Kidney epithelial cell (primary cell): ENCODE measurements at regions not wholly inside any gene's neighbourhood (a gene's known extent, or its start where the extent isn't known, plus 50 kb on each side); places are given as distances from the start of the nearest gene placed in this dataset.

ENCODE experiments used
- DNase-seq: peaks from one replicate; pipeline ENCODE4 v3.0.0-alpha.2; 2010; ENCODE audit warnings: low read depth
- H3K27me3 ChIP-seq: 2 replicates; pipeline ENCODE4 v1.6.0; 2011; ENCODE audit warnings: low read length; ENCODE audit not compliant: control insufficient read depth, insufficient read depth
- H3K36me3 ChIP-seq: 2 replicates; pipeline ENCODE4 v1.5.1; 2011; ENCODE audit warnings: low read length; ENCODE audit not compliant: control insufficient read depth, insufficient read depth
- H3K4me3 ChIP-seq: 2 replicates; pipeline ENCODE4 v1.5.1; 2011; ENCODE audit warnings: low read depth, mild to moderate bottlenecking, control low read depth, low read length
- TF ChIP-seq, protein P1 (sequence below): IDR thresholded peaks from 2 replicates; pipeline ENCODE4 v1.5.1; 2011; ENCODE audit warnings: mild to moderate bottlenecking, moderate library complexity, low read length, control low read depth, inconsistent platforms; ENCODE audit not compliant: insufficient read depth, poor library complexity, severe bottlenecking

DNA sequence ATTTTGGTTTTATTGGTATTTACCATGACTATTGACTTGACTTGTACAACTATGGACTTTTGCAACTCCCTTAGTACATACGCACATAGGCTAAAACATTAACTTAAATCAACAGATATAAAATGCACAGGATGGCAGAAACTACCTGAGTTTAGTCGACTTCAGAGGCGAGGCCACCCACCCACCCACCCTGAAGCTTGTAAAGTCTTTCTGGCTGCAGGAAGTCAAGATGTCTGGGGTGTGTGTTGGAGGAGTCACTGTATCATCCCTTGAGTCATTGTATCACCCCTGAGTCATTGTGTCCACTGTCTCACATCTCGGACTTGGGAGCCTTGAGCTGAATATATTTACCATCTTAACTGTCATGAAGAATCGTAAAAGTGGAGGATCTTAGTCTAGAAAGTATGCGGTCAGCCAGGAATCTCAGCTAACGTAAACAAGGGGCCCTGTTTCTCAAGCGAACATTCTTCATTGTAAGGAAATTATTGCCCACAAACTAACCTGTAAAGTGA lies 140.0 kb upstream of the ST6GAL2 start:
- H3K36me3 ChIP-seq = no peaks in the 10 kb centered on the region
- TF ChIP-seq, protein P1, sequence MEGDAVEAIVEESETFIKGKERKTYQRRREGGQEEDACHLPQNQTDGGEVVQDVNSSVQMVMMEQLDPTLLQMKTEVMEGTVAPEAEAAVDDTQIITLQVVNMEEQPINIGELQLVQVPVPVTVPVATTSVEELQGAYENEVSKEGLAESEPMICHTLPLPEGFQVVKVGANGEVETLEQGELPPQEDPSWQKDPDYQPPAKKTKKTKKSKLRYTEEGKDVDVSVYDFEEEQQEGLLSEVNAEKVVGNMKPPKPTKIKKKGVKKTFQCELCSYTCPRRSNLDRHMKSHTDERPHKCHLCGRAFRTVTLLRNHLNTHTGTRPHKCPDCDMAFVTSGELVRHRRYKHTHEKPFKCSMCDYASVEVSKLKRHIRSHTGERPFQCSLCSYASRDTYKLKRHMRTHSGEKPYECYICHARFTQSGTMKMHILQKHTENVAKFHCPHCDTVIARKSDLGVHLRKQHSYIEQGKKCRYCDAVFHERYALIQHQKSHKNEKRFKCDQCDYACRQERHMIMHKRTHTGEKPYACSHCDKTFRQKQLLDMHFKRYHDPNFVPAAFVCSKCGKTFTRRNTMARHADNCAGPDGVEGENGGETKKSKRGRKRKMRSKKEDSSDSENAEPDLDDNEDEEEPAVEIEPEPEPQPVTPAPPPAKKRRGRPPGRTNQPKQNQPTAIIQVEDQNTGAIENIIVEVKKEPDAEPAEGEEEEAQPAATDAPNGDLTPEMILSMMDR = no peak
- peak; percentile 35 for DNase-seq
- no peaks in the 10 kb centered on the region for H3K27me3 ChIP-seq
- no peak overlapping the region for H3K4me3 ChIP-seq

DNA sequence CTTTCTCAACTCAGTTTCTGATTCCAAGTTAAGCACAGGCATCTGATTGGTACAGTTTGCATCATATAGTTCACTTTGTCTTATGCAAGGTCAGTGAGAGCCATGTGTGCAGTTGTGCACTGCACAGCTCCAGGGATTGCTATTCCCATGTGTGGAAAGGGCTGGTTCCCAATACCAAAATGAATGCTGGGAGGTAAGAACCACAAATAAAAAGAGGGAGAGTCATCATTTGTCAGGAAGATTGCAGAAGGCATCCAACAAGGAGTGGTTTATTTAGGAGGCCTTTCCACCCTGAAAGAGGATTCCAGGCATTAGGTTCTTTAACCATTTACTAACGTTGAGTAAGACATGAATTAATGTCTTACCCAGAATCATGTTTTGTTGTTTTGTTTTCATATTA lies 141.2 kb upstream of the ST6GAL2 start:
- Histone ChIP-seq H3K36me3 (no peaks in the 10 kb centered on the region), H3K27me3 (no peaks in the 10 kb centered on the region), H3K4me3 (no peak overlapping the region)
- no peak for DNase-seq
- TF ChIP-seq, protein P1 = no peak

DNA sequence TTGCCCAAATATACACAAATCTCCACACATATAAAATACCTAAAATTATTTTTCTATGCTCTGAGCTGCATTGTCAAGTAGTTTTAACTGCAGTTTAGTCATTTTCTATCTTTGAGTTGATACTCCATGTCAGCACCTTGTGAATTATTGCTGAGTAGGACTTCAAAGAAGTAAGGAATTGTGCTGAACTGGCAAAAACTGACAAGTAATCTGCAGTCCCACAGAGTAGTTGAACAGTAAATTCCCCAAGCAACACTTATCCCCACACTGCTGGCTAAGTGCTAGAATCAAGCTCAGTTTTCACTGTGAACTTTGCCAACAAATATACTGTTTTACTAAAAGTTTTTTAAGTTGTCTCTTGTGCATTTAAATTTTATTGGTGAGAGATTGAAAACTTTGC lies 141.8 kb upstream of the ST6GAL2 start:
- no peak overlapping the region for H3K4me3 ChIP-seq
- TF ChIP-seq, protein P1 = no peak
- H3K27me3 ChIP-seq = no peaks in the 10 kb centered on the region
- no peak for DNase-seq
- H3K36me3 ChIP-seq = no peaks in the 10 kb centered on the region

DNA sequence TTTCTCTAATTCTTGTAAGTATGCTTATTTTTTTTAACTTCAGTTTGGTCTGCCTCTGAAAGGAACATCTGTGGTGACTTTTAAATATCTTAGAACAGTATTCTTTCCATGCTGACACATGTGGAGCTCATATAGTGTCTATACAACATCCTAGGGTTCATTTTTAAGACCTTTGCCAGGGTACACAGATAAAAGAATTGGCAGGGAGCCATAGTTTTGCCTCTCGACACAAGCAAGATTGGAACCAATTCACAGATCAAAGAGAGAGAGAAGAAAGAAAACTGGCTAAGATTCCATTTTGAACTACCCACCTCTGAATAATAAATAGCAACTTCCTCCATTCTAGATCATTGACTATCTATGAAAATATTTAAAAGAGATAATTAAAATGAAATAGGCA lies 142.7 kb upstream of the ST6GAL2 start:
- Histone ChIP-seq H3K27me3 (no peaks in the 10 kb centered on the region), H3K36me3 (no peaks in the 10 kb centered on the region), H3K4me3 (no peak overlapping the region)
- no peak for DNase-seq
- TF ChIP-seq, protein P1 = no peak

DNA sequence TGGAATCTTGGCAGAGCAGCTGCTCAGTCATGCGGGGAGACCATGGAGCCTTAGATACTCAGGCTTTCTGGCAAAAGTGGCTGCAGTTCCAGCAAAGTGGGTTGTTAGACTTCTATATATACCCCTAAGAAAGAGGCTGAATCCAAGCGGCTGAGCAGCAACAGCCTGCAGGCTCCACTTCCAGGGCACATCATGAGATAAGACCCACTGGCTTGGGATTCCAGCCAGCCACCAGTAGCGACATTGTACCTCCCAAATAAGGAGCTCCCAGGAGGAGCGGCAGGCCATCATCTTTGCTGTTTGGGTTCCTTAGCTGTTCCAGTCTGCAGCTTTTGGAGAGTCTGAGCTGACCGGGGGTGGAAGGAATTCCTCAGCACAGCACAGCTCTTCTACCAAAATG lies 150.3 kb upstream of the ST6GAL2 start:
- TF ChIP-seq, protein P1 = no peak
- Histone ChIP-seq H3K4me3 (no peak overlapping the region), H3K27me3 (no peaks in the 10 kb centered on the region), H3K36me3 (no peaks in the 10 kb centered on the region)
- no peak for DNase-seq

DNA sequence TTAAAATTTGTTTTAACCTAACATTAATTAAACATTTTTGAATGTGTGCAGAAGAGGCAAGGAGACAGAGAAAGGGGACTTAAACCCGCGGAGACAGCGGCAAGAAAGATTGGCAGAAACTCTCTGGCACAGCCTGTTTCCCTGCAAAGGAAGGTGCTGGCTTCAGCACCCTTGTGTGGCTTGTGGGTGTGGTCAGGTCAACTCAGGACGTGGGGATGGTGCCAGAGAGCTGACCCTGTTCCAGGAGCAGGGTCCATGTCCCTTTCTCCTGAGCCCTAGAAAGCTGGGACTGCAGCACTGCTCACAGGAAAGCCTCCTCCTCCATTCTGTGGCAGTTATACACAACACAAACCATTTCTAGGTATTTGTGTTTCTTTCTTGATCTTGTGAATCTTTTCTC lies 176.2 kb upstream of the ST6GAL2 start:
- DNase-seq = no peak
- no peak overlapping the region for H3K4me3 ChIP-seq
- TF ChIP-seq, protein P1 = no peak
- no peaks in the 10 kb centered on the region for H3K27me3 ChIP-seq
- H3K36me3 ChIP-seq = no peaks in the 10 kb centered on the region
